ENCODE measurements at regions not wholly inside any gene's neighbourhood (a gene's known extent, or its start where the extent isn't known, plus 50 kb on each side); places are given as distances from the start of the nearest gene placed in this dataset.
"Not testable (repeated sequence)": the region's sequence is repeated elsewhere in the genome, so short reads cannot be mapped to it uniquely, and the experiment has no call there.

- H3K4me1 ChIP-seq (ENCODE audit: control insufficient read depth, insufficient read depth, low read length, poor library complexity, severe bottlenecking): no peaks in the 10 kb centered on the region
- no peak overlapping the region for H3K4me3 ChIP-seq (ENCODE audit: extremely low read depth, insufficient read depth, low read length, poor library complexity, severe bottlenecking)
- WGBS, 2 experiments (ENCODE audit: insufficient coverage in 2 of 2): 93 to 94% methylated on average over 14 to 43 of the region's 48 CpGs
- H3K27ac ChIP-seq (ENCODE audit: low read depth, low read length, severe bottlenecking): no peak overlapping the region
- H3K9me3 ChIP-seq (ENCODE audit: control insufficient read depth, low read length): no peaks in the 10 kb centered on the region
- no peaks in the 10 kb centered on the region for H3K36me3 ChIP-seq (ENCODE audit: control insufficient read depth, insufficient read depth, low read length)
Measured at GRCh38 chr22:11253000-11253511, 4274.9 kb upstream of the OR11H1 start.

GRCh38 chr22:11270981-11271380 is 4257.0 kb upstream of the OR11H1 start:
- not testable (repeated sequence) for H3K9me3 ChIP-seq (ENCODE audit: control insufficient read depth, low read length)

GRCh38 chr22:11285116-11285838 is 4242.7 kb upstream of the OR11H1 start:
- H3K4me1 ChIP-seq (ENCODE audit: control insufficient read depth, insufficient read depth, low read length, poor library complexity, severe bottlenecking); H3K4me3 ChIP-seq (ENCODE audit: extremely low read depth, insufficient read depth, low read length, poor library complexity, severe bottlenecking); H3K36me3 ChIP-seq (ENCODE audit: control insufficient read depth, insufficient read depth, low read length); H3K27ac ChIP-seq (ENCODE audit: low read depth, low read length, severe bottlenecking): not testable (repeated sequence)
- WGBS, 2 experiments (ENCODE audit: insufficient coverage in 2 of 2): 74 to 80% methylated on average over 29 to 32 of the region's 32 CpGs
- H3K9me3 ChIP-seq (ENCODE audit: control insufficient read depth, low read length): peaks cover 31% of the 10 kb centered on the region

More at GRCh38 chr22:11270981-11271380, 4257.0 kb upstream of the OR11H1 start:
- 54 to 70% methylated on average over 3 of the region's 8 CpGs for whole genome bisulfite sequencing, 2 experiments (ENCODE audit: insufficient coverage in 2 of 2)
- not testable (repeated sequence) for H3K4me1 ChIP-seq (ENCODE audit: control insufficient read depth, insufficient read depth, low read length, poor library complexity, severe bottlenecking); H3K36me3 ChIP-seq (ENCODE audit: control insufficient read depth, insufficient read depth, low read length); H3K27ac ChIP-seq (ENCODE audit: low read depth, low read length, severe bottlenecking); H3K4me3 ChIP-seq (ENCODE audit: extremely low read depth, insufficient read depth, low read length, poor library complexity, severe bottlenecking)

- not testable (repeated sequence) for H3K27ac ChIP-seq (ENCODE audit: low read depth, low read length, severe bottlenecking); H3K4me1 ChIP-seq (ENCODE audit: control insufficient read depth, insufficient read depth, low read length, poor library complexity, severe bottlenecking); H3K4me3 ChIP-seq (ENCODE audit: extremely low read depth, insufficient read depth, low read length, poor library complexity, severe bottlenecking); H3K36me3 ChIP-seq (ENCODE audit: control insufficient read depth, insufficient read depth, low read length)
- peaks cover 36% of the 10 kb centered on the region for H3K9me3 ChIP-seq (ENCODE audit: control insufficient read depth, low read length)
- WGBS, 2 experiments (ENCODE audit: insufficient coverage in 2 of 2): 63 to 72% methylated on average over 4 of the region's 5 CpGs
Measured at GRCh38 chr22:11285839-11286205, 4242.2 kb upstream of the OR11H1 start.

GRCh38 chr22:11288246-11289220 is 4239.5 kb upstream of the OR11H1 start:
- H3K4me1 ChIP-seq (ENCODE audit: control insufficient read depth, insufficient read depth, low read length, poor library complexity, severe bottlenecking); H3K4me3 ChIP-seq (ENCODE audit: extremely low read depth, insufficient read depth, low read length, poor library complexity, severe bottlenecking); H3K36me3 ChIP-seq (ENCODE audit: control insufficient read depth, insufficient read depth, low read length); H3K27ac ChIP-seq (ENCODE audit: low read depth, low read length, severe bottlenecking): not testable (repeated sequence)
- 80 to 84% methylated on average over 15 of the region's 15 CpGs for WGBS, 2 experiments (ENCODE audit: insufficient coverage in 2 of 2)
- peaks cover 43% of the 10 kb centered on the region for H3K9me3 ChIP-seq (ENCODE audit: control insufficient read depth, low read length)

GRCh38 chr22:11298126-11298893 is 4229.7 kb upstream of the OR11H1 start:
- 47 to 56% methylated on average over 2 to 4 of the region's 5 CpGs for WGBS, 2 experiments (ENCODE audit: insufficient coverage in 2 of 2)
- H3K27ac ChIP-seq (ENCODE audit: low read depth, low read length, severe bottlenecking); H3K4me3 ChIP-seq (ENCODE audit: extremely low read depth, insufficient read depth, low read length, poor library complexity, severe bottlenecking); H3K36me3 ChIP-seq (ENCODE audit: control insufficient read depth, insufficient read depth, low read length); H3K4me1 ChIP-seq (ENCODE audit: control insufficient read depth, insufficient read depth, low read length, poor library complexity, severe bottlenecking): not testable (repeated sequence)
- H3K9me3 ChIP-seq (ENCODE audit: control insufficient read depth, low read length): peaks cover 48% of the 10 kb centered on the region

- H3K4me3 ChIP-seq (ENCODE audit: extremely low read depth, insufficient read depth, low read length, poor library complexity, severe bottlenecking); H3K36me3 ChIP-seq (ENCODE audit: control insufficient read depth, insufficient read depth, low read length); H3K4me1 ChIP-seq (ENCODE audit: control insufficient read depth, insufficient read depth, low read length, poor library complexity, severe bottlenecking); H3K27ac ChIP-seq (ENCODE audit: low read depth, low read length, severe bottlenecking): not testable (repeated sequence)
- H3K9me3 ChIP-seq (ENCODE audit: control insufficient read depth, low read length): peaks cover 62% of the 10 kb centered on the region
- WGBS, 2 experiments (ENCODE audit: insufficient coverage in 2 of 2): 73 to 75% methylated on average over 7 of the region's 7 CpGs
Measured at GRCh38 chr22:11302427-11302826, 4225.6 kb upstream of the OR11H1 start.

GRCh38 chr22:11302904-11303303 is 4225.1 kb upstream of the OR11H1 start:
- WGBS, 2 experiments (ENCODE audit: insufficient coverage in 2 of 2): 17 to 50% methylated on average over 1 of the region's 1 CpG

GRCh38 chr22:11305179-11305578 is 4222.8 kb upstream of the OR11H1 start:
- WGBS, 2 experiments (ENCODE audit: insufficient coverage in 2 of 2): 76 to 77% methylated on average over 6 to 7 of the region's 7 CpGs
- H3K36me3 ChIP-seq (ENCODE audit: control insufficient read depth, insufficient read depth, low read length); H3K4me1 ChIP-seq (ENCODE audit: control insufficient read depth, insufficient read depth, low read length, poor library complexity, severe bottlenecking); H3K4me3 ChIP-seq (ENCODE audit: extremely low read depth, insufficient read depth, low read length, poor library complexity, severe bottlenecking); H3K27ac ChIP-seq (ENCODE audit: low read depth, low read length, severe bottlenecking): not testable (repeated sequence)
- peaks cover 59% of the 10 kb centered on the region for H3K9me3 ChIP-seq (ENCODE audit: control insufficient read depth, low read length)

More at GRCh38 chr22:11302904-11303303, 4225.1 kb upstream of the OR11H1 start:
- H3K9me3 ChIP-seq (ENCODE audit: control insufficient read depth, low read length): peaks cover 60% of the 10 kb centered on the region
- not testable (repeated sequence) for H3K27ac ChIP-seq (ENCODE audit: low read depth, low read length, severe bottlenecking); H3K36me3 ChIP-seq (ENCODE audit: control insufficient read depth, insufficient read depth, low read length); H3K4me1 ChIP-seq (ENCODE audit: control insufficient read depth, insufficient read depth, low read length, poor library complexity, severe bottlenecking); H3K4me3 ChIP-seq (ENCODE audit: extremely low read depth, insufficient read depth, low read length, poor library complexity, severe bottlenecking)

GRCh38 chr22:11306933-11307518 is 4221.0 kb upstream of the OR11H1 start:
- H3K4me1 ChIP-seq (ENCODE audit: control insufficient read depth, insufficient read depth, low read length, poor library complexity, severe bottlenecking); H3K27ac ChIP-seq (ENCODE audit: low read depth, low read length, severe bottlenecking); H3K36me3 ChIP-seq (ENCODE audit: control insufficient read depth, insufficient read depth, low read length); H3K4me3 ChIP-seq (ENCODE audit: extremely low read depth, insufficient read depth, low read length, poor library complexity, severe bottlenecking): not testable (repeated sequence)
- H3K9me3 ChIP-seq (ENCODE audit: control insufficient read depth, low read length): peaks cover 68% of the 10 kb centered on the region
- WGBS, 2 experiments (ENCODE audit: insufficient coverage in 2 of 2): 66 to 72% methylated on average over 5 to 6 of the region's 6 CpGs

All from mesodermal cell (in vitro differentiated cells).